Activated CD4-positive, CD25-positive, alpha-beta regulatory T cell (primary cell): ENCODE measurements at regions not wholly inside any gene's neighbourhood (a gene's known extent, or its start where the extent isn't known, plus 50 kb on each side); places are given as distances from the start of the nearest gene placed in this dataset.

Experiments used
- DNase-seq, 4 experiments: peaks; one replicate each; lab custom pipeline; 2025; lab: John Stamatoyannopoulos, UW

DNA sequence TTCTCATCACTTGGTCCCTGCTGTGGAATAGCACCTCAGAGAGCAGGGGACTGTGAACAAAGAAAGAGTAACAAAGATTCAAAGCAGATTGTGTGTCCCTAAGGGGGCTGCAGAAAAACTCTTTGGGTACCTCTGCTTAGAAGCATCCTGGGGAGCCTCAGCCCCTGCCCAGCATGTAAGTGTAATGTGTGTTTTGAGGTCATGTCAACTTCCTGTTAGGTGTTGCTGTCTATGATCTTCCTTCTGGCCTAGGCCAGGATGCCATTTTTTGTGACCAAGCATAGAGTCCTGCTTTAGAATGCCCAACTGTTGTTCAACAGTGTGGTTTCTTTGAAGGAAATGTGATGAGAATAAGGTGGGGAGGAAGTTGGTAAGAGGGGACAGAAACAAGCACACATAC, 77.1 kb upstream of the BCL6 start:
- no peak for DNase-seq

DNA sequence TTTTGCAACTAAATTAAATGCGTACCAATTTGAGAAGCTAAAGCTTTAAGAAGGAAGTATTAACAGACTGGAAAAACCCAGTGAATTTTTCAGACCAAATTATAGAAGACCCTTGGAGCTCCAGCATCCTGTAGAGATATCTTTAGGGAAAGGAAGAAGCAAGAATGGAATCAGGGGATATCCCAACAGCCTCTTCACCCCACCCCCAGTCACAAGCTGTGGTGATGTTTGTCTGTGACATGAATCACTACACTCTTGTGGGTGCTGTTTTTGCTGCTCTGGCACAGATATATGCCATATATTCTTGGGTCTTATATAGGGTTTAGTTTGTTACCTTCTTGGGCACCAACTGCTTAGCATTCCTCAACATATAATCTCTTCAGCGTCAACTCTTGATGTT, 78.5 kb upstream of the BCL6 start:
- no peak for DNase-seq

DNA sequence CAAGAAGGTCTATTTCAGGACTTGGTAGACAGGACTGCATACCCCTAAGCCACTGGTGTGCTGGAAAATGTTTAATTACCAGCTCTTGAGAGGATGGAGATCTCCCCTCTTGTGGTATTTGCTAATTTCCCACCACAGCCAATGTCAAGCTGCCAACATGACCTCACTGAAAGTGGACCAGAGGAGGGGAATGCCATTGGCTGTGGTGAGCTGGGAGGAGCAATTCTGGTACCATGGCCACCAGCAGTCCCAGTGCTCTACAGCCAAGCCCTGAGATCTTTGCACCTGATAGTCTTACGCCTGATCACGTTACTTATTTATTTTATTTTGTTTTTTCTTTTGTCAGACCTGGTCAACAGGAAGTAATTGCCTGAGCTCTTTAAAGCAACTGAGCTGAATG, 82.5 kb upstream of the BCL6 start:
- no peak for DNase-seq

DNA sequence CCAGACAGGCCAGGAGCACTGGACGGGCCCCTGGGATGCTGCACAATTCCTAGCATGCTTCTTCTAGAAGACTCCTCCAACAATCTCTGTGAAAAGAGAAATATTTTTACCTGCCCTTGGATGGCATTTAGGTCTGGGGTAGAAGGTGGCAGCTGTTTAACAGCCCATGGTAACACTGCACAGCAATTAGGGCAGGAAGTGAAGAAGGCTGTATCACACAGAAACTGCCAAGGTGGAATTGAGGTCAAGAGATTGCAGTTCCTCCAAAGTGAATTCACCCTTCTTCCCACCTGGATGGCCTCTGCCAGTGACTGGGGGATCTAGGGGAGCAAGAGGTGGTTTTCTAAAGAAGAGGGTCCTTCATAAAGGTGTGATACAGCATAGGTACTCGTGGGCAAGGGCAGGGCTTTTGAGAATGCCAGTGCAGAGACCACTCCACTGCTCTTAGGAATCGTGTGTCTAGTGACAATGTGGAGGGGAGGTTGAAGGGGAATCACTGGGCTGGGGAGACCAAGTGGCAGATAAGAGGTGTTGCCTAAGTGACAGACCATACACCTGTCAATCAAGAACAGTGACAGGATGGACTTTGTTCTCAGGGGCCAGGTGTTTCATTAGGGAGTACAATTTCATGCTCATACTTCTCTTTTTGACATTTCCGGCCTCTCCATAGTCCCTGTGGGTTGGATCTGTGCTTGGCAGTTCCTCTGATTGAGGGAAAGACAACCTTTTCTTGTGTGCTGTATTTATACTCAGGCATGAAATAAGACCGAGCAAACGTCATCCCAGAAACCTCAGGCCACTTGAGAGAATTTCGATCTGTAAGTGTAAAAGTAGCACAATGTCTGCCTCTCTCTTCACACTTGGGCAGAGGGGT, 83.5 kb upstream of the BCL6 start:
- no peak for DNase-seq

DNA sequence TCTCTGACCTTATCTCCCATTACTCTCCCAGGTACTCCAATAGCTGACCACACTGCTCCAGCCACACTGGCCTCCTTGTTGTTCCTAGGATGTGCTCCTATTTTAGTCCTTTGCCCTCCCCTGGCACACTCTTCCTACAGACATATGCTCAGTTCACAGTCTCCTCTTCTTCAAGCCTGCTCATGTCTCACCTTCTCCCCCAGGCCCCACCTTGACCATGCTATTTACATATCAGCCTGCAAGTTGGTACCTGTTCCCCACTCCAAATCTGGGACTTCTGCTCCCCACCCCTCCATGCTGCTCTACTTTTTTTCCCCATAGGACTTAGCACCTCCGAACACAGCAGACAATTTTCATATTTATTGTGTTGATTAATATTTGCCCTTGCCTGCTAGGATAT, 84.9 kb upstream of the BCL6 start:
- DNase-seq: no peak

DNA sequence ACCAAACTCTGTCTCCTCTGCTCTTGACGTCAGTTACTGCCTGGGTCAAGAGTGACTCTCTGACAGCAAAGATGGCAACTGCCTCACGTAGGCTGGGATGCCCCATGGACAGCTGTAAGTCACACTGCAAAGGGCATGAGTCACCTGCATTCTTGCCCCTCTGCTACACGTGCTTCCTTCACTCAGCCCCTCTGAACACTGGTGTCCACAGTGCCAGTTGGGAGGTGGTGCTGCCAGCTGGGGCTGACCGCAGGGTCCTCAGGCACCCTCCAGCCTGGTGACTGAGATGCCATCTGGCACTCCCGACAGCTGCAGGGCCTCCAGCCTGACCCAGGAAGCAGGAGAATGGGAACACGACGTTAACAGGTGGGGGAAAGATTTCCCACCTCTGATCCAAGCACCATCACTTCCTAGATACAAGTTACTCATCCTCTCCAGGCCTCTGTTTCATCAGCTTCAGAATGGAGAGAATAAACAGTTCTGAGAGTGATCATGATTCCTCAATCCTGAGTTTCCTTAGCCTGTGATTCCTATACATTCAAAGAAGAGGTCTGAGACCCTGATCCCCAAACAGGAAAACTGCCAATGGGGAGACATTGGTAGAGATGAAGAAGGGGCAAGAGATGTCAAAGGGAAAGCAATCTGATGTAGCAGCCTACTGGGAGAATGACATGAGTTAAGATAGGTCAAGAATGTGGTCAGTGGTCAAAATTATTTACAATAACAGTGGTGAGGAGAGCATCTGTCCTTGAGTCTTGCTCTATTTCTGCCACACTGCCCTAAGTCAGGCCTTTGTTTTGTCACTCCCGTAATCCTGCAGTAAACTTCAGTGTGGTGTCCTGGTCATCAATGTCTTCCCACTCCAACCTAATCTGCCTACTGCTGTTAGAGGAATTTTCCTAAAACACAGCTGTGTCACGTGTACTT, 86.1 kb upstream of the BCL6 start:
- DNase-seq: no peak

DNA sequence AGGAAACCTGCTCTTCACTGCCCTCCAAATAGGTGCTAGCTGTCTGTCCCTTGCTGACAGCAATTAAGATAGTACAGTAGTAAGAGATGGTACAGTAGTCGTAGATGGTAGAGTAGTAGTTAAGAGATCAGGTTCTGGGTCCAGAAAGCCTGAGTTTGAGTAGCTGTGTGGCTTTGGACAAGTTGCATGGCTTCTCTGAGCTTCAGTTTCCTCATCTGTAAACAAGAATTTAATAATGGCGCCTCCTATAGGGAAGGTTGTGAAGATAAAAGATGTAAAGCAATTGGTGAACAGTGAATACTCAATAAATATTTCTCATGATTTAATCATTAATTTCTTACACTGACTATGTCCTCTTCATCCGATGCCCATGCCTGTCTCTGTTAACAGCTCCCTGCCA, 86.9 kb upstream of the BCL6 start:
- DNase-seq: no peak

DNA sequence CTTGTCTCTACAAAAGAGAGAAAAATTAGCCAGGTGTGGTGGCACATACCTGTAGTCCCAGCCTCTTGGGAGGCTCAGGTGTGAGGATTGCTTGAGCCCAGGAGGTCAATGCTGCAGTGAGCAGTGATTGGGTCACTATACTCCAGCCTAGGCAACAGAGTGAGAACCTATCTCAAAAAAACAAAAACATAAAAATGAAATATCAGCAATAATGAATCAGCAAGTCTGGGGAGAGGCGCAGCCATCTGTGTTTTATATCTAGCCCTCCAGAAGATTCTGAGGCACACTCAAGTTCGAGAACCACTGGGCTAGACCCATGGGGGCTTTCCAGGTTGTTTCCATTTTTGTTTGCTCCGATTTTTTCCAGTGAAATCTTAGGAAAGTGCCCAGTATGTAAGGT, 88.1 kb upstream of the BCL6 start:
- DNase-seq: no peak

DNA sequence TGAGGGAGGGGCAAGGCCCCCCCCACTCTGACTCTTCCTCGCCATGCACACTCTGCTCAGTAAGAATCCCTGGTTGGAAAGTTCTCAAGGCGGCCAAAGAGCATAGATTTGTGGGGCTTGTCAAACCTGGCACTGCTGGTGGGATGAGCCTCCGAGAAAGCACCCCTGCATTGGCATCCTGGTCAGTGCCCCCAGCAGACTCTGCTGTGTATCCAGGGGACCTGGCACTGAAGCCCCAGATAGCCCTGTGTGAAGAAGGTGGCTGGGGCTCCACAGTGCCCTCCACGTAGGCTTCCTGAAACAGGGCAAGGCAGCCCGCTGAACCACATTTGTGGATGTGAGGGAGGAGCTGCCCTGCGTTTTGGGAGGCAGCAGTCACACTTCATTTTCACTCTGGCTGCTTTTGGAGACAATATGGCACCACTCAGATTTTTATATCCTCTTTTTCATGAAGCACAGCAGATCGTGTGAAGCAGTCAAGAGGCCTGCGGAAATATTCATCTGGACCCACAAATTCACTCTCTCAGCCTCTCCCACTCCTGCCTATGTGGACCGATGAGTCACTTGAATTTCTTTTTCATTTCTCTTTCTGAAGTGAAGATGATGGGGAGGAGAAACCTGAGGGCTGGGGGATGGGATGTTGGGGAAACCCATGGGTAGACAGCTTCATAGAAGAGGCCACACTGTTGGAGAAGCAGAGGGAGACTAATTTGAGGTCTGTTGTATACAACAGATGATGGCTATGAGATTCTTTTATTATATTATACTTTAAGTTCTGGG, 88.7 kb upstream of the BCL6 start:
- DNase-seq: no peak

DNA sequence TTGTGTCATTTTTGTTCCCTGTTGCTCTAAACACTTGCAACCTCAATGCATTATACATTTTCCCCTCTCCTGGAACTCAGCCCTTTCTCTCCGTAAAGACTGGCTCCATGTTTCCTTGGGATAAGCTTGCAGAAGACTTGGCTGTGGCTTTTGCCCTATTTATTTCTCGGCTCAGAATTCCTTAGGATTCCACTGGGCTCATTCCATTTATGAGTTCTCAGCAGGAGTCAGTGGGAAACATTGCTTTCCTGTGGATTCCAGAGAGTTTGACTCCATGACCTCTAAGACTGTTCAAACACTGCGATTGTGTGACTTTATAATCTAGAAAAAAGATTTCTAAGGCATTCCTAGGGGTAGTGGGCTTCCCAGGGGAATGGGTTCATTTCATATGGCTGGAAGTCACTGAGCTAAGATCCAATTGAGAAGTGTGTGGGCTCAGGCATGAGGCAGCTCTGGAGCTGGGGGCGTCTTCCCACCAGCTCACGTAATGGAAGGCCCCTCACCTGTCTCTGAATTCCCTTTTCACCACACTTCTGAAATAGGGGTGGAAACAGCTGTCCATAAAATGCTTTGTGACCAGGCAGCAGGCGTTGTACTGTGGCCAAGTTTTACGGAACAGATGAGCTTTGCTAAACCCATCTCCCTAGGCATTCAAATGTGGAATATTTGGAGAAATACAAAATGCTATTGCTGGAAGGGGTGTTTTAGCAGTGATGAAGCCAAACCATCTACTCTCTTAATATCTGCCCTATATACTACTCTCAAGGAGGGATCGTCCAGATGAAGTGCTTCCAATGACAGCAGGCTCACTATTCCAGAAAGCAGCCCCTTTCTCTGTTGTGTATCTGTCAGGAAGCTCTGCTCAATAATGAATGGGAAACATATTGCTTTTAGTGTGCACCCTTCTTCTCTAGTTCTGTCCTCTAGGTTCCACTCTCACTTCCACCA, 91.8 kb upstream of the BCL6 start:
- no peak for DNase-seq

DNA sequence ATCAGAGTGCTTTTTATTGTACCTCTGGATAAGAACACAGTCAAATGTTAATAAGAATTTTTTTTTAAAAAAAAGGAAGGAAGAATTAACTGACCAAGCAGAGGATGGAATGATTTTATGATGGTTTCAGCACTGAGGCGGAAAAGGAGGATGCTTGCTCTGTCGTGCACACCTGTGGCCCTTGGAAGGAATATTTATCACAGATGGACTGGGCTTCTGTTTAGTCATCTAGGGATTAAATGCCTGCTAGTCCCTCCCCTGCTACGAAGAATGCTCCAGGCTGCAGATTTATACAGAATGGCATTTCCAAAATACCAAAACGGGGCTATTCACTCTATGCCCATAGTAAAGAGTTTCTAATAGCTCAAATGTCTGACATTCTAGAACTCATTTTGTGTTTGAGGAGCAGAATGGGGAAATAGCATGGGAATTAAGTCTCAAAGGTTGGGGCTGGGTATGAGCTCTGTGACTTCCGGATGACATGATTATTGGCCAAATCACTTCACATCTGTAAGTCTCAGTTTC, 92.8 kb upstream of the BCL6 start:
- DNase-seq: no peak

DNA sequence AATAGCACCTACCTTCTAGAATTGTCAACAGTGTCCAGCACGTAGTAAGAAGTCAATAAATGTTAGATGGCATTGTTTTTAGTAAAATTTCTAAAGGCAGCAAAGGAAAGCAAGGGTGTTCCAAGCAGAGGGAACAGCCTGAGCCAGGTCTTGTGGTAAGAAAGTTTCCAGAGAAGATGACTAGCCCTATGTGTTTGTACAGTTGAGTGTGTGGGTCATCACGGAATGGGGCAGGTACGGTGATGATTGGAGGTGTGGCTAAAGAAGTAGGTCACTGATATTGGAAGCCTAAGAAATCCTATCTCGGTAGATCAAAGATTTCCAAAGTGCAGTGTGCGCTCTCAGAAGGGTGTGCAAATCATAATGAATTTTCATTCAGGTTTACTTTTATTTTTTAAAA, 94.2 kb upstream of the BCL6 start:
- no peak for DNase-seq

DNA sequence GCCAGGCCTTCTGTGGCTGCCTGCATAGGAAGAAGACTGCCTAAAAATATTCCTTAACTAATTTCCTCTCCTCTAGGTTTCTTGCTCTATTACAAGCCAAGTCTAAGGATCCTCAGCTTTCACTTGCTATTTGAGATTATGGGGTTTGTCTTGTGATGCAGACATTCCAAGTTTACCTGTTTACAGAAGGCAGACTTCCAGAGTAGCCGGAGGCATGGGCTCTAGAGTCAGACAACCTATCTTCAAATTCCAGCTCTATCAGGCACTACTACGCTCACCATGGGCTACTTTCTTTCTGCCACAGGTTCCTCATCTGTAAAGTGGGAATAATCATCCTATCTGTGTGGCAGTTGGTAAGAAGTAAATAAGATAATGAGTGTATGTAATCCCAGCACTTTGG, 95.6 kb upstream of the BCL6 start:
- no peak for DNase-seq

DNA sequence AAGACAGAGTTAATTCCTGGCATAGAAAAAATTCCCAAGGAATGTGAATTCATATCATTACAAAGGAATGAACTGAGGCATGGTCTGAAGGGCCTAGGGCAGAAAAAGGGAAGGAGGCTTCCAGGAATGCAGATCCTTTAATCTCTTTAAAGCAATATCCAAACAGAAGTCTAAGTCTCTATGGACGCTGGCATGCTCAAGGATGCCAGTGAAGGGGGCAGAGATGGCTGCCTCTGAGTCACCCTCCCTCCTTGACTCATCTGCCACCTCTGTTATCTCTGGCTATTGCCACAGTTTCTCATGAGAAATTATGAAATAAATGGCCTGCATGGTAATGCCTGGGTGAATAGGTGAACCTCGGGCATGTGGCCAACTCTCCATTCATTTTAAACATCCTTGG, 96.3 kb upstream of the BCL6 start:
- no peak for DNase-seq

DNA sequence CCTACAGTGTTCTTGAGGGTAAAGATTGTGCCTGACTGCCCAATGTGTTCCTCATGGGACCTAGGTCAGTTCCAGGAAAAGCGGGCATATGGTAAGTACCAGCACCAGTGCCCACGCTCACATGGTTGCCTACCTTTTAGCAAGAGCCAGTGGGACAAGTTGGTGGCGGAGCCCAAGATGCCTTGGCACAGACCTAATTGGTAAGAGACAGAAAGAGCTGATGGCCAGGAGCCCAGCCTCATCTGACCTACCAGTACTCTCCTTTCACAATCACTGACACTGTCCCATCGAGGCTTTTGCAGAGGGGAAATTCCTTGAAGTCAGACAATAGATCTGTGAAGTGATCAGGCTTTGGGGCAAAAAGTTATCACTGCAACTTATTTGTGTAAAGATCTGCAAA, 98.4 kb upstream of the BCL6 start:
- DNase-seq: no peak

DNA sequence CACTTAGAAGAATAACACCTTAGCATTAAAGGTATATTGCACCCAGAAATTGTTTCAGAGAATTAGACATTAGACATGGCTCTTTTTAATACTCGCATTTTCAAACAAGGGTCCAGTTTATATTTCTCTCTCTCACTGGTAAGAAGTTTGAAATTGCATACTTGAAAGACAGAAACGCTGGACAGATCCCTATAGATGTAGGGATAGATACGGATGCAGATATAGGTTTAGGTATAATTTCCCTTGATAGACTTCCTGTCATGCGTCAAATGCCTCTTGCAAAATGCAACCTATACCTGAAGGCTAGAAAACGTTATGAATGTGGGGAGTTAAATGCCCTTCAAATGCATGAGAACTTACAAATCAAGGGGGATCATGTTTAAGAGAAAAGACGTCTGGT, 99.4 kb upstream of the BCL6 start:
- DNase-seq: no peak

DNA sequence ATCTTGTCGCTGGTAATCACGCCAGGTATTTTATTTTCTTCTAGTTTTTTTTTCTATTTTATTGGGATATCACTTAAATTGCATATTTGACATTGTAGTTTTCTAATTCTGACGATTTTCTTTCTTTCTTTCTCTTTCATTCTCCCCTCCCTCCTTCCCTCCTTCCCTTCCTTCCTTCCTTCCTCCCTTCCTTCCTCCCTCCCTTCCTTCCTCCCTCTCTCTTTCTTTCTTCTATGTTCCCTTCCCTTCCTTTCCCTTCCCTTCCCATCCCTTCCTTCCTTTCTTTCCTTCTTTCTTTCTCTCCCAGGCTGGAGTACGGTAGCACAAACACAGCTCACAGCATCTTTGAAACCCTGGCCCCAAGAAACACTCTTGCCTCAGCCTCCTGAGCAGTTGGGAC, 100.6 kb upstream of the BCL6 start:
- DNase-seq: no peak

DNA sequence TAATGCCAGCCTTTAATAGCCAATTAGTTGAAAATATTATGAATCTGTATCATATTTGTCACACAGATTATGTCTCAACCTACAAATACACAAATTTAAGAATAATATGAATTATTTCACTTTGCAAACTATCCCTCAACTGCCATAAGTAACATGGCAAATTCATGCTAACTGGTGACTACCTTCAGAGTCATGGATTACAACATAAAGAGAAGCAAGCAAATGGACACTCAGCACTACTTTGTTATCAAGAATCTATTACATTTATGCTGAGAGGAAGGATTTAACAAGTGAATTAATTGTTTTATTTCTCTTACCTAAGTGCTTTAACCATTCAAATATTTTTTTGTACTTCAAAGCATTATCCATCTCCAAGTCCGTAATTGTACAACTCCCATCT, 103.1 kb upstream of the BCL6 start:
- DNase-seq: no peak

DNA sequence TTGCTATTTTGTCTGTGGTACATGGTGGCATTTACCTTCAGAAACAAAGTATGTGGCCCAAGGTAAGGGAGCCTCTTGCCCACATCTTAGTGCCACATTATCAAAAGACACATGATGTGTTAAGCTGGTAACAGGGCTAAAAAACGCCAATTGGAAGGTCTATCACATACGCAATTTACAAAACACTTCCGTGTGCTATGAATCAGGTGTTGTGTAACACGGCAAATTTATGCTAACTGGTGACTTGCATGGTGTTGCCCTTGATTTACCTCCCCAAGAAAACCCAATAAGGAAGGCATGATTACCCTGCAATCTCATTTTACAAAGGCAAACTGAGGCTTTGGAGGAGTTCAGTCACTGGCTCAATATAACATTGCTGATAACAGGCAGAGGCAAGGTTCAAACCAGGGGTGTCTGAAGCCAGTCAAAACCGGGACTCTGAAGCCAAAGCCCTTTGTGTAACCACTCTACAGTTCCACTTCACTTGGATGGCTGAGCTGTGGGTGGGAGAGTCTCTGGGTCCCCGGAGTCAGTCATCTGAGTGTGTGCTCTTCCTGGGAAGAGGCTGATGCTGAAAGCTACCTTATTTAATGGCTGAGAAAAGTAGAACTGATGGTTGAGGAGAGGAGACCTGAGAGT, 103.9 kb upstream of the BCL6 start:
- no peak for DNase-seq

DNA sequence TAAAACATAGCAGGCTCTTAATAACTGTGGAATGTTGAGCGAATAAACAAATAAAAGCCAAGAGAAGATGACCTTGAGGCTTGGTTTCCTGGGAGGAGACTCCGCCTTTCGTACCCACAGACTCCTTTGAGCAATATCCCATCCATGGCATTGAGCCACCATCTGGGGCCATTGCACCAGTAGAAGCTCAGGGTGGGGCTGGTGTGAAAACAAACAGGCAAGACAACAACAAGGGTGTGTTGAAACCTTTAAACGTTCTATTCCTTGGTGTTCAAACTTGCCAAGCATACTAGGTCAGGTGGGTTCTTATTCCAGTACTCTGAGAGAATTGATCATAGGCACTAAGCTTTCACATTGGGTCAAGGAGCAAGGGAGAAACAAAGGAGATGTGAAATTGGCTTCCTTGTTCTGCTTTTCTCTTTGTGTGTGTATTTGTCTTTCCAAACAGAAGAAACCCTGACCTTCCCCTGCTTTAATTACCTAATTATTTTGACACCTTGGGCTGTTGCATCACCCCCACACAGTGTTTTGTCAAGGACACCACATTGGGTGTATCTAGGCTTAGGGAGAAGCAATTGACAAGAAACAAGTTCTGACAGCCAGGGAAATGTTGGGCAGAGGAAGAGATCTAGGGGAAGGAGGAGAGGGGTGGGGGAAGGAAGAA, 105.1 kb upstream of the BCL6 start:
- DNase-seq: no peak
